Erythroblast (primary cell): ENCODE measurements at regions not wholly inside any gene's neighbourhood (a gene's known extent, or its start where the extent isn't known, plus 50 kb on each side); places are given as distances from the start of the nearest gene placed in this dataset.

Source experiments
- GATA1 ChIP-seq: IDR thresholded peaks from 2 replicates; pipeline ENCODE4 v1.6.1; 2011; ENCODE audit warnings: low read depth, mild to moderate bottlenecking, control low read depth, low read length, moderate library complexity
- POLR2A ChIP-seq: IDR thresholded peaks from 2 replicates; pipeline ENCODE4 v1.6.1; 2011; ENCODE audit warnings: mild to moderate bottlenecking, low read length

DNA sequence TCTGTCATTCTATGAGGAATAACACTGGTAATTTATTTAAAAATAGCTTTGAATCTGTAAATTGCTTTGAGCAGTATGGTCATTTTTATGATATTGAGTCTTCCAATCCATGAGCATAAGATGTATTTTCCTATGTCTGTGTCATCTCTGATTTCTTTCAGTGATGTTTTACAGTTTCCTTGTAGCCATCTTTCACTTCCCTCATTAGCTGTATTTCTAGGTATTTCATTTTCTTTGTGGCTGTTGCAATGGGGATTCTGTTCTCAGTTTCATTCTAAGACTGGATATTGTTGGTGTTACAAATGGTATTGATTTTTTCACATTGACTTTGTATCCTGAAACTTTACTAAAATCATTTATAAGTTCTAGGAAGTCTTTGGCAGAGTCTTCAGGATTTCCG is 116.2 kb downstream of the DDX3Y start:
- TF ChIP-seq POLR2A (no peak), GATA1 (no peak)
